PC-3 (cell line): ENCODE measurements at regions not wholly inside any gene's neighbourhood (a gene's known extent, or its start where the extent isn't known, plus 50 kb on each side); places are given as distances from the start of the nearest gene placed in this dataset.

Source experiments
- ATAC-seq: fragments of 200-7000 bp; cut with Tn5 transposase; 2 replicates; pipeline ENCODE4 v1.9.1; 2020; ENCODE audit warnings: mild to moderate bottlenecking, moderate library complexity
- BruUV-seq: library from RNA; stranded (reverse); fragments of 400-500 nt; replicated peaks from 2 replicates; lab custom pipeline; 2021; lab: Mats Ljungman, UMichigan
- CTCF ChIA-PET: fragments of 300-600 bp; sonication (Branson Sonifier 250); formaldehyde crosslinking; loops from one replicate; lab custom pipeline; 2022; ENCODE audit warnings: antibody characterized with exemption; lab: Charles Lee
- POLR2A ChIA-PET: fragments of 300-600 bp; sonication (Branson Sonifier 250); formaldehyde crosslinking; loops from one replicate; lab custom pipeline; 2022; ENCODE audit warnings: antibody characterized with exemption; ENCODE audit not compliant: unreplicated experiment; lab: Charles Lee
- DNase-seq: peaks from one replicate; pipeline ENCODE4 v3.0.0-alpha.2; 2015
- H2AFZ ChIP-seq: fragments of 300-600 bp; sonication (generic); 2 replicates; pipeline ENCODE4 v1.6.0; 2016; ENCODE audit warnings: antibody characterized with exemption, low read length
- H3F3A ChIP-seq: fragments of 300-600 bp; sonication (generic); one replicate; pipeline ENCODE4 v1.6.0; 2017; ENCODE audit warnings: antibody characterized with exemption, low read length, control low read depth, mild to moderate bottlenecking; ENCODE audit not compliant: unreplicated experiment
- H3K27ac ChIP-seq: fragments of 300-600 bp; sonication (generic); 2 replicates; pipeline ENCODE4 v1.5.1; 2016; ENCODE audit warnings: mild to moderate bottlenecking, low read length
- H3K27me3 ChIP-seq: fragments of 300-600 bp; sonication (generic); 2 replicates; pipeline ENCODE4 v1.6.1; 2016; ENCODE audit warnings: low read length, mixed read lengths
- H3K36me3 ChIP-seq: fragments of 300-600 bp; sonication (generic); 2 replicates; pipeline ENCODE4 v1.6.1; 2016; ENCODE audit warnings: low read depth, mixed run types, low read length, mixed read lengths
- H3K4me1 ChIP-seq: fragments of 300-600 bp; sonication (generic); 2 replicates; pipeline ENCODE4 v1.5.1; 2016; ENCODE audit warnings: low read length; ENCODE audit not compliant: insufficient read depth
- H3K4me2 ChIP-seq: fragments of 300-600 bp; sonication (generic); 2 replicates; pipeline ENCODE4 v1.6.0; 2016; ENCODE audit warnings: low read length
- H3K4me3 ChIP-seq: fragments of 300-600 bp; sonication (generic); 2 replicates; pipeline ENCODE4 v1.5.1; 2016; ENCODE audit warnings: mild to moderate bottlenecking, low read length, mixed read lengths
- H3K79me2 ChIP-seq: fragments of 300-600 bp; sonication (generic); 2 replicates; pipeline ENCODE4 v1.6.1; 2017; ENCODE audit warnings: low read length, mixed read lengths
- H3K9ac ChIP-seq: fragments of 300-600 bp; sonication (generic); 2 replicates; pipeline ENCODE4 v1.6.0; 2016; ENCODE audit warnings: mild to moderate bottlenecking, low read length
- H3K9me2 ChIP-seq: fragments of 300-600 bp; sonication (generic); replicated peaks from 2 replicates; pipeline ENCODE4 v1.6.1; 2016; ENCODE audit warnings: mixed run types, low read length, mixed read lengths
- H3K9me3 ChIP-seq: fragments of 300-600 bp; sonication (generic); 2 replicates; pipeline ENCODE4 v1.6.1; 2016; ENCODE audit warnings: low read length, mixed read lengths
- H4K20me1 ChIP-seq: fragments of 300-600 bp; sonication (generic); 2 replicates; pipeline ENCODE4 v1.6.1; 2016; ENCODE audit warnings: low read length, mixed read lengths
- CTCF ChIP-seq: fragments of 300-600 bp; sonication (generic); conservative IDR thresholded peaks from 2 replicates; pipeline ENCODE4 v1.5.1; 2017; ENCODE audit warnings: antibody characterized with exemption, low read depth, mild to moderate bottlenecking, low read length
- EZH2 ChIP-seq: fragments of 300-600 bp; sonication (generic); IDR thresholded peaks from one replicate; pipeline ENCODE4 v1.6.1; 2017; ENCODE audit warnings: antibody characterized with exemption, mild to moderate bottlenecking, low read length; ENCODE audit not compliant: unreplicated experiment
- EZH2phosphoT487 ChIP-seq: fragments of 300-600 bp; sonication (generic); IDR thresholded peaks from 2 replicates; pipeline ENCODE4 v1.6.1; 2018; ENCODE audit warnings: mild to moderate bottlenecking, antibody characterized with exemption, low read length, borderline replicate concordance
- intact Hi-C: fragments of 100-400 bp; cut with micrococcal nuclease; formaldehyde crosslinking; loops from 2 replicates; pipeline ENCODE4 v1.9.0; 2023

DNA sequence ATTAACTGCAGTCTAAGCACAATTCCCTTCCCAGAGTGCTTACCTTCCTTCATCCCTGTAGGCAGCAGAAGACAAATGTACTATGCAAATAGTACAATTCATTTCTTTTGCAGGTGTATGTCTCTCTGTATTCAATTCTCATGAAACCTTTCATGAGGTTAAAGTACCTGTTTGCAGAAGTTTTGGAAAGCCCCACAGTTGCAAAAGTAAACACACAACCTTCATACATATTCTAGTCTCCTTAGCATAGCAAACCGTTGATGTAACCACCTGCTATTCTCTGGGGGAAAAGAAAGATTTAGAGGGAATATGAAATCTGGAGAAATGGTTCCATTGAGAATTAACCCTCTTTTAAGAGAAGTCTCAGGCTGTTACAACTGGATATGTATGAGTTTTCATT lies 200.3 kb upstream of the SUCLG2 start:
- H3K9me3 ChIP-seq, result no peaks in the 10 kb centered on the region
- no peak overlapping the region for H2AFZ ChIP-seq
- ATAC-seq, result no peak
- DNase-seq, result no peak
- H3F3A ChIP-seq, result no peaks in the 10 kb centered on the region
- H3K4me3 ChIP-seq, result no peak overlapping the region
- H3K27ac ChIP-seq, result no peak overlapping the region
- TF ChIP-seq EZH2, result no peak
- no peak for TF ChIP-seq CTCF
- no peak for TF ChIP-seq EZH2phosphoT487
- no peak overlapping the region for H3K4me2 ChIP-seq
- no peaks in the 10 kb centered on the region for H3K27me3 ChIP-seq
- POLR2A ChIA-PET, result no interaction called here
- no peak overlapping the region for H3K9ac ChIP-seq
- no peaks in the 10 kb centered on the region for H3K79me2 ChIP-seq
- BruUV-seq, result no TSS peak
- intact Hi-C loops, result no loop called here
- H4K20me1 ChIP-seq, result no peaks in the 10 kb centered on the region
- no peaks in the 10 kb centered on the region for H3K9me2 ChIP-seq
- CTCF ChIA-PET, result no interaction called here
- no peaks in the 10 kb centered on the region for H3K36me3 ChIP-seq
- H3K4me1 ChIP-seq, result no peaks in the 10 kb centered on the region

GRCh38 chr3:67853520-67853919 lies 199.1 kb upstream of the SUCLG2 start:
- TF ChIP-seq EZH2phosphoT487, result no peak
- TF ChIP-seq EZH2, result no peak
- TF ChIP-seq CTCF, result no peak
- H3K27ac ChIP-seq, result no peak overlapping the region
- H3K9me3 ChIP-seq, result no peaks in the 10 kb centered on the region
- H3F3A ChIP-seq, result no peaks in the 10 kb centered on the region
- H2AFZ ChIP-seq, result no peak overlapping the region
- BruUV-seq, result no TSS peak
- H3K4me2 ChIP-seq, result no peak overlapping the region
- intact Hi-C loops, result no loop called here
- CTCF ChIA-PET, result no interaction called here
- no peak for DNase-seq
- POLR2A ChIA-PET, result no interaction called here
- H3K27me3 ChIP-seq, result no peaks in the 10 kb centered on the region
- no peaks in the 10 kb centered on the region for H3K4me1 ChIP-seq
- no peaks in the 10 kb centered on the region for H4K20me1 ChIP-seq
- no peak overlapping the region for H3K9ac ChIP-seq
- H3K36me3 ChIP-seq, result no peaks in the 10 kb centered on the region
- no peaks in the 10 kb centered on the region for H3K9me2 ChIP-seq
- H3K79me2 ChIP-seq, result no peaks in the 10 kb centered on the region
- no peak for ATAC-seq
- no peak overlapping the region for H3K4me3 ChIP-seq

GRCh38 chr3:67848299-67848698 lies 193.9 kb upstream of the SUCLG2 start:
- H3K27ac ChIP-seq, result no peak overlapping the region
- no peak overlapping the region for H3K4me2 ChIP-seq
- H3K9me3 ChIP-seq, result no peaks in the 10 kb centered on the region
- H3K4me3 ChIP-seq, result no peak overlapping the region
- ATAC-seq, result no peak
- intact Hi-C loops, result no loop called here
- no TSS peak for BruUV-seq
- H3K4me1 ChIP-seq, result no peaks in the 10 kb centered on the region
- H2AFZ ChIP-seq, result no peak overlapping the region
- no peak for TF ChIP-seq CTCF
- TF ChIP-seq EZH2phosphoT487, result no peak
- no peak for TF ChIP-seq EZH2
- DNase-seq, result no peak
- H4K20me1 ChIP-seq, result no peaks in the 10 kb centered on the region
- H3F3A ChIP-seq, result no peaks in the 10 kb centered on the region
- H3K9me2 ChIP-seq, result no peaks in the 10 kb centered on the region
- POLR2A ChIA-PET, result no interaction called here
- no peak overlapping the region for H3K9ac ChIP-seq
- no peaks in the 10 kb centered on the region for H3K27me3 ChIP-seq
- H3K36me3 ChIP-seq, result no peaks in the 10 kb centered on the region
- CTCF ChIA-PET, result no interaction called here
- no peaks in the 10 kb centered on the region for H3K79me2 ChIP-seq
